ENCODE measurements at regions not wholly inside any gene's neighbourhood (a gene's known extent, or its start where the extent isn't known, plus 50 kb on each side); places are given as distances from the start of the nearest gene placed in this dataset.

DNA sequence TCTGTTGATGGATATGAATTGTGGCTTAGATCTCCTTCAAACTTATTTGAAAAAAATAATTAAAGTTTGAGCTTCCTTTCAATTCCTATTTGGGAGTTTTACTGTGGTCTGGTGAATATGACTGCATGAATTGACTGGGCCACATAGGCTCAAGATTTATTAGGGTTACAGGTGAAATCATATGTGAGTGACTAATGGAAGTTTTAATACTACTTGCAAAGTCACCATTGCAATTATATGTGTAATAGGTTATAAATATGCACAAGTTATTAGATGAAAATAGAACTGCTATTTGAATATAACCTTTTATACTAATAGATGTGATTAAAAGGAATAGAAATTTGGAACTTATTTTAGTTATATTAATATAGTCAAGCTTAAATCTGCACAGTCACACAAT, 712.1 kb upstream of the MMS22L start:
- POLR2A ChIA-PET = no interaction called here
- DNase-seq (ENCODE audit: low read depth, low spot score) = no peak
- no peak overlapping the region for H3K4me3 ChIP-seq (ENCODE audit: low read depth, low read length)
- CTCF ChIA-PET = no interaction called here
- TF ChIP-seq CTCF (IDR thresholded peaks at IDR 0.05; ENCODE audit: insufficient read depth, low read length, missing control alignments) = no peak

- TF ChIP-seq CTCF (IDR thresholded peaks at IDR 0.05; ENCODE audit: insufficient read depth, low read length, missing control alignments) = no peak
- no peak for DNase-seq (ENCODE audit: low read depth, low spot score)
- no peak overlapping the region for H3K4me3 ChIP-seq (ENCODE audit: low read depth, low read length)
- ChIA-PET POLR2A (no interaction called here), CTCF (no interaction called here)
These were observed 719.7 kb upstream of the MMS22L start for GRCh38 chr6:98002678-98003077.

GRCh38 chr6:98014442-98015201, 731.6 kb upstream of the MMS22L start:
- ChIA-PET CTCF (no interaction called here), POLR2A (no interaction called here)
- DNase-seq (ENCODE audit: low read depth, low spot score) = no peak
- no peak for TF ChIP-seq CTCF (IDR thresholded peaks at IDR 0.05; ENCODE audit: insufficient read depth, low read length, missing control alignments)
- no peak overlapping the region for H3K4me3 ChIP-seq (ENCODE audit: low read depth, low read length)

GRCh38 chr6:98016565-98016964, 733.5 kb upstream of the MMS22L start:
- no peak for TF ChIP-seq CTCF (IDR thresholded peaks at IDR 0.05; ENCODE audit: insufficient read depth, low read length, missing control alignments)
- H3K4me3 ChIP-seq (ENCODE audit: low read depth, low read length) = no peak overlapping the region
- no peak for DNase-seq (ENCODE audit: low read depth, low spot score)
- ChIA-PET CTCF (no interaction called here), POLR2A (no interaction called here)

- CTCF ChIA-PET = no interaction called here
- no peak overlapping the region for H3K4me3 ChIP-seq (ENCODE audit: low read depth, low read length)
- POLR2A ChIA-PET = no interaction called here
- no peak for TF ChIP-seq CTCF (IDR thresholded peaks at IDR 0.05; ENCODE audit: insufficient read depth, low read length, missing control alignments)
- no peak for DNase-seq (ENCODE audit: low read depth, low spot score)
These were observed 737.2 kb upstream of the MMS22L start for GRCh38 chr6:98020222-98020621.

DNA sequence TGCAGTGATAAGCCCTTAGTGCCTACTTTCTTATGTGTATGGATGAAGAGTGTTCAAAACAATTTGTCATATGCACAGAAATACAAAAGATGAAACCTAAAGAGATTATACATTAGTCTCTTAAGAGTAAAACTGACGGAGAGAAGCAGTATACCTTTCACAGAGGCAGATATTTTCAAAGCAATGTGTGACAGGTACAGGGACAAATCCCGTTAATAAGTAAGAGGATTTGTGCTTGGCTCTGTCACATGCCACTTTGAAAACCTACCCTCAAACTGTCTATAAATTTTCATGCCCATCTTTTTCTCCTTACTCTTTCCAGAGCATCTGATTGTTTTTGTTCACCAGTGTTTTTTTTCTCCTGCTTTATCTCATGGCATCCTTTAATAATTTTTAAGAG, 741.3 kb upstream of the MMS22L start:
- POLR2A ChIA-PET = no interaction called here
- no peak for DNase-seq (ENCODE audit: low read depth, low spot score)
- CTCF ChIA-PET = no interaction called here
- H3K4me3 ChIP-seq (ENCODE audit: low read depth, low read length) = no peak overlapping the region
- no peak for TF ChIP-seq CTCF (IDR thresholded peaks at IDR 0.05; ENCODE audit: insufficient read depth, low read length, missing control alignments)
